H1 (cell line): ENCODE measurements at regions not wholly inside any gene's neighbourhood (a gene's known extent, or its start where the extent isn't known, plus 50 kb on each side); places are given as distances from the start of the nearest gene placed in this dataset.

Experiments
- CTCF ChIA-PET: fragments of 300-600 bp; sonication (Branson Sonifier 250); formaldehyde crosslinking; loops from one replicate; lab custom pipeline; 2021; ENCODE audit not compliant: partially characterized antibody; lab: Charles Lee
- POLR2A ChIA-PET: fragments of 300-600 bp; sonication (Branson Sonifier 250); formaldehyde crosslinking; loops from one replicate; lab custom pipeline; 2021; ENCODE audit warnings: inconsistent platforms; ENCODE audit not compliant: partially characterized antibody; lab: Charles Lee
- DNase-seq, 2 experiments: peaks; one replicate each; pipeline versions ENCODE4 v3.0.0 to v3.0.0-alpha.2; 2010 to 2022; ENCODE audit warnings: low spot score in 2 of 2, low read depth in 1 of 2, mixed read lengths in 1 of 2
- FAIRE-seq: peaks from 2 replicates; lab custom pipeline; 2011; peaks lifted over from hg19 to GRCh38; lab: Jason Lieb, UNC
- H2AFZ ChIP-seq: 2 replicates; pipeline ENCODE4 v1.8.1; 2012; ENCODE audit warnings: low read length, inconsistent platforms
- H2AK5ac ChIP-seq: 2 replicates; pipeline ENCODE4 v1.6.1; 2013; ENCODE audit warnings: low read depth, low read length
- H2BK120ac ChIP-seq: replicated peaks from 2 replicates; pipeline ENCODE3; 2013; ENCODE audit warnings: low read depth, low read length, inconsistent platforms
- H2BK12ac ChIP-seq: 2 replicates; pipeline ENCODE4 v1.6.1; 2013; ENCODE audit warnings: low read depth, low read length
- H2BK15ac ChIP-seq: 2 replicates; pipeline ENCODE4 v1.6.1; 2013; ENCODE audit warnings: low read length
- H2BK20ac ChIP-seq: 2 replicates; pipeline ENCODE4 v1.6.1; 2013; ENCODE audit warnings: low read length
- H2BK5ac ChIP-seq: 2 replicates; pipeline ENCODE4 v1.6.1; 2013; ENCODE audit warnings: low read depth, low read length
- H3K14ac ChIP-seq: 2 replicates; pipeline ENCODE4 v1.6.1; 2013; ENCODE audit warnings: inconsistent platforms; ENCODE audit not compliant: insufficient read length
- H3K18ac ChIP-seq: 2 replicates; pipeline ENCODE4 v1.6.1; 2013; ENCODE audit warnings: low read length; ENCODE audit errors: extremely low read depth
- H3K23ac ChIP-seq: 2 replicates; pipeline ENCODE4 v1.6.1; 2013; ENCODE audit warnings: inconsistent platforms; ENCODE audit not compliant: insufficient read length
- H3K23me2 ChIP-seq: 2 replicates; pipeline ENCODE4 v1.6.1; 2013; ENCODE audit warnings: low read depth, low read length
- H3K27ac ChIP-seq: 2 replicates; pipeline ENCODE4 v1.6.1; 2011; ENCODE audit warnings: low read depth, low read length, inconsistent platforms
- H3K27me3 ChIP-seq, 4 experiments: replicated peaks in 1 of 4; 1 replicate in 1 of 4; 2 replicates in 3 of 4; pipeline versions ENCODE4 v1.6.1 to v1.8.1; 2011 to 2013; ENCODE audit warnings: low read length in 3 of 4, mild to moderate bottlenecking in 3 of 4, inconsistent platforms in 2 of 4, mixed read lengths in 2 of 4, moderate library complexity in 1 of 4; ENCODE audit not compliant: control insufficient read depth in 3 of 4, insufficient read depth in 3 of 4; ENCODE audit errors: extremely low read depth in 1 of 4
- H3K36me3 ChIP-seq, 4 experiments: 2 replicates each; pipeline versions ENCODE4 v1.6.1 to v1.8.1; 2011 to 2013; ENCODE audit warnings: mild to moderate bottlenecking in 4 of 4, low read length in 3 of 4, moderate library complexity in 2 of 4, control low read depth in 1 of 4, inconsistent platforms in 1 of 4; ENCODE audit not compliant: insufficient read depth in 4 of 4, control insufficient read depth in 2 of 4
- H3K4ac ChIP-seq: replicated peaks from 2 replicates; pipeline ENCODE3; 2013; ENCODE audit warnings: low read length, low read depth, mixed read lengths, inconsistent platforms; ENCODE audit not compliant: insufficient read length
- H3K4me1 ChIP-seq, 4 experiments: replicated peaks in 1 of 4; 1 replicate in 1 of 4; 2 replicates in 3 of 4; pipeline versions ENCODE4 v1.6.1 to v1.8.1; 2011 to 2013; ENCODE audit warnings: low read length in 3 of 4, inconsistent platforms in 2 of 4, mixed read lengths in 1 of 4; ENCODE audit not compliant: insufficient read depth in 4 of 4, control insufficient read depth in 3 of 4
- H3K4me2 ChIP-seq, 2 experiments: 2 replicates each; pipeline versions ENCODE4 v1.6.1 to v1.8.1; 2011 to 2013; ENCODE audit warnings: low read depth in 2 of 2, low read length in 2 of 2, control low read depth in 1 of 2, inconsistent platforms in 1 of 2, mild to moderate bottlenecking in 1 of 2; ENCODE audit not compliant: insufficient read depth in 1 of 2
- H3K4me3 ChIP-seq, 4 experiments: fragments of 200-600, 300-600 bp in 1 of 4; sonication (generic), shearing (Covaris generic), sonication (Bioruptor Twin) in 1 of 4; 2 replicates each; pipeline versions ENCODE4 v1.5.1 to v1.8.1; 2011 to 2016; ENCODE audit warnings: low read length in 4 of 4, low read depth in 3 of 4, control low read depth in 2 of 4, inconsistent platforms in 2 of 4, mild to moderate bottlenecking in 2 of 4, mixed read lengths in 1 of 4, moderate library complexity in 1 of 4; ENCODE audit not compliant: insufficient read depth in 2 of 4; ENCODE audit errors: extremely low read depth in 1 of 4
- H3K56ac ChIP-seq: replicated peaks from 2 replicates; pipeline ENCODE3; 2013; ENCODE audit warnings: low read depth, mild to moderate bottlenecking, mixed read lengths, low read length, inconsistent platforms; ENCODE audit not compliant: insufficient read length
- H3K79me1 ChIP-seq: 2 replicates; pipeline ENCODE4 v1.6.1; 2013; ENCODE audit warnings: low read depth, low read length, control low read depth
- H3K79me2 ChIP-seq, 2 experiments: 2 replicates each; pipeline versions ENCODE4 v1.6.1 to v1.8.1; 2012 to 2013; ENCODE audit warnings: low read length in 2 of 2, mild to moderate bottlenecking in 2 of 2, inconsistent platforms in 1 of 2; ENCODE audit not compliant: insufficient read depth in 2 of 2, control insufficient read depth in 1 of 2
- H3K9ac ChIP-seq, 4 experiments: replicated peaks in 1 of 4; 1 replicate in 1 of 4; 2 replicates in 3 of 4; pipeline versions ENCODE4 v1.6.1 to v1.8.1; 2011 to 2013; ENCODE audit warnings: low read depth in 3 of 4, low read length in 3 of 4, control low read depth in 2 of 4, mild to moderate bottlenecking in 2 of 4, moderate library complexity in 2 of 4, inconsistent platforms in 1 of 4; ENCODE audit errors: extremely low read depth in 1 of 4
- H3K9me3 ChIP-seq, 2 experiments: 2 replicates each; pipeline versions ENCODE4 v1.6.1 to v1.8.1; 2012 to 2013; ENCODE audit warnings: mild to moderate bottlenecking in 2 of 2, moderate library complexity in 2 of 2, control low read depth in 1 of 2, inconsistent platforms in 1 of 2, low read depth in 1 of 2, low read length in 1 of 2, mixed read lengths in 1 of 2; ENCODE audit not compliant: insufficient read depth in 2 of 2
- H4K20me1 ChIP-seq, 2 experiments: replicated peaks in 1 of 2; 2 replicates each; pipeline versions ENCODE3 to v1.8.1; 2011 to 2013; ENCODE audit warnings: inconsistent platforms in 2 of 2, low read length in 2 of 2, mild to moderate bottlenecking in 1 of 2; ENCODE audit not compliant: insufficient read depth in 2 of 2, control insufficient read depth in 1 of 2
- H4K5ac ChIP-seq: 2 replicates; pipeline ENCODE4 v1.6.1; 2013; ENCODE audit warnings: low read length, low read depth, mixed read lengths, inconsistent platforms; ENCODE audit not compliant: insufficient read length
- H4K8ac ChIP-seq: 2 replicates; pipeline ENCODE4 v1.8.0; 2013; ENCODE audit warnings: mild to moderate bottlenecking, moderate library complexity, low read length, inconsistent platforms; ENCODE audit not compliant: insufficient read depth; ENCODE audit errors: extremely low read depth
- H4K91ac ChIP-seq: replicated peaks from 2 replicates; pipeline ENCODE3; 2013; ENCODE audit warnings: low read length, mixed read lengths, inconsistent platforms; ENCODE audit not compliant: insufficient read length
- ASH2L ChIP-seq: fragments of 200-600, 300-600 bp; sonication (generic); IDR thresholded peaks from one replicate; pipeline ENCODE4 v1.7.1; 2017; ENCODE audit warnings: low read length
- HDAC2 ChIP-seq, 2 experiments: fragments of 300-600 bp in 1 of 2; sonication (generic) in 1 of 2; IDR thresholded peaks; 2 replicates each; pipeline ENCODE4 v1.6.1; 2011 to 2012; ENCODE audit warnings: low read depth in 2 of 2, low read length in 2 of 2, mild to moderate bottlenecking in 2 of 2, moderate library complexity in 2 of 2, borderline replicate concordance in 1 of 2, inconsistent platforms in 1 of 2
- NRF1 ChIP-seq: IDR thresholded peaks from 2 replicates; pipeline ENCODE4 v1.6.1; 2011; ENCODE audit warnings: mild to moderate bottlenecking, low read depth, low read length, improper control_type of control experiment
- POLR2A ChIP-seq, 2 experiments: IDR thresholded peaks; 1 replicate in 1 of 2; 2 replicates in 1 of 2; pipeline ENCODE4 v1.6.1; 2011; ENCODE audit warnings: low read depth in 2 of 2, low read length in 2 of 2, mild to moderate bottlenecking in 2 of 2; ENCODE audit errors: control extremely low read depth in 1 of 2
- POLR2AphosphoS5 ChIP-seq: IDR thresholded peaks from 2 replicates; pipeline ENCODE4 v1.6.1; 2011; ENCODE audit warnings: low read depth, low read length
- RXRA ChIP-seq: IDR thresholded peaks from 2 replicates; pipeline ENCODE4 v1.6.1; 2011; ENCODE audit warnings: low read depth, mild to moderate bottlenecking, low read length, moderate library complexity; ENCODE audit not compliant: insufficient read depth
- TAF1 ChIP-seq: IDR thresholded peaks from 2 replicates; pipeline ENCODE4 v1.6.1; 2011; ENCODE audit warnings: mild to moderate bottlenecking, low read depth, low read length
- TEAD4 ChIP-seq: IDR thresholded peaks from 2 replicates; pipeline ENCODE4 v1.6.1; 2012; ENCODE audit warnings: low read depth, low read length, inconsistent platforms, mixed read lengths

DNA sequence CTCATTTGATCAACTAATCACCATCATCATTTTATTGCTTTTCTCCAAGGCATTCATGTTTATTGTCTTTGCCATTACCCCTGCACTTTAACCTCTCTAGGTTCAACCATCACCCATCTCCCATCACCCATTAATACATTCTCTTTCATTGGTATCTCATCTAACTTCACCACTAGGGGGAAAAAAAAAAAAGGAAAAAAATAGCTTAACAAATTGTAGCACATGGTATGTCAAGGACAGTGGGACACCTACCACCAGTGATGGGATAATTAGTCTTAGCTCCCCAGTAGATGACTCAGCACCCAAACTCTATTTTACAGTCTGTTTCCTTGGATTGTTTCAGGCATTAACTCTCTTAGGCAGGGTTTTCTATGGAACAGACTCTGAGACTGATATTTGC, 1770.2 kb upstream of the MIR17HG start:
- H3K79me1 ChIP-seq: no peaks in the 10 kb centered on the region
- no peak overlapping the region for H2BK5ac ChIP-seq
- no peak overlapping the region for H3K4me2 ChIP-seq
- peaks cover 0 to 4% of the 10 kb centered on the region in 2 experiments; a peak in 1 of 4 replicates for H3K9me3 ChIP-seq
- H3K27me3 ChIP-seq: no peaks in the 10 kb centered on the region
- no peak overlapping the region for H2AFZ ChIP-seq
- H2BK12ac ChIP-seq: no peak overlapping the region
- POLR2A ChIA-PET: no interaction called here
- no peak overlapping the region for H2BK120ac ChIP-seq
- no peak overlapping the region for H3K18ac ChIP-seq
- H4K20me1 ChIP-seq: no peaks in the 10 kb centered on the region
- no peak overlapping the region for H4K5ac ChIP-seq
- no peak overlapping the region for H2BK15ac ChIP-seq
- H3K4ac ChIP-seq: no peak overlapping the region
- no peaks in the 10 kb centered on the region for H3K79me2 ChIP-seq
- H4K8ac ChIP-seq: no peak overlapping the region
- DNase-seq: no peak
- no peak overlapping the region for H3K4me3 ChIP-seq
- H3K14ac ChIP-seq: no peak overlapping the region
- no peak for TF ChIP-seq RXRA
- TF ChIP-seq HDAC2 (IDR thresholded peaks at IDR 0.05; ENCODE audit: borderline replicate concordance in 1 of 2, low read depth in 2 of 2, low read length in 2 of 2): no peak
- TF ChIP-seq POLR2A (IDR thresholded peaks at IDR 0.05; ENCODE audit: control extremely low read depth in 1 of 2, low read depth in 2 of 2, low read length in 2 of 2): no peak
- no peak for TF ChIP-seq TEAD4
- no peak for TF ChIP-seq ASH2L
- TF ChIP-seq NRF1: no peak
- TF ChIP-seq POLR2AphosphoS5: no peak
- no peak for TF ChIP-seq TAF1
- H3K23ac ChIP-seq: no peak overlapping the region
- H3K4me1 ChIP-seq: no peaks in the 10 kb centered on the region
- no peak overlapping the region for H4K91ac ChIP-seq
- H3K27ac ChIP-seq: no peak overlapping the region
- H3K56ac ChIP-seq: no peak overlapping the region
- H3K23me2 ChIP-seq: no peaks in the 10 kb centered on the region
- H2AK5ac ChIP-seq: no peak overlapping the region
- H3K9ac ChIP-seq: no peak overlapping the region
- no peak overlapping the region for H2BK20ac ChIP-seq
- no peaks in the 10 kb centered on the region for H3K36me3 ChIP-seq
- FAIRE-seq: no peak
- CTCF ChIA-PET: no interaction called here
